Activated CD8-positive, alpha-beta memory T cell treated with anti-CD3 and anti-CD28 coated beads, Interleukin-2, amount 10 ng/mL, durations not matched to agents 7 days and 5 days (primary cell): ENCODE measurements at regions not wholly inside any gene's neighbourhood (a gene's known extent, or its start where the extent isn't known, plus 50 kb on each side); places are given as distances from the start of the nearest gene placed in this dataset.

Experiments used
- ATAC-seq: fragments of 150-1000 bp; cut with Tn5 transposase; one replicate; pipeline ENCODE4 v1.10.0; 2021; ENCODE audit warnings: moderate library complexity
- CTCF ChIA-PET: fragments of 350-600 bp; sonication (Branson Sonifier 250); formaldehyde crosslinking; loops from one replicate; lab custom pipeline; 2021; ENCODE audit warnings: antibody characterized with exemption; lab: Charles Lee
- DNase-seq: peaks from one replicate; pipeline ENCODE4 v3.0.0-alpha.2; 2020
- H3K27ac Mint-ChIP-seq: one replicate; pipeline ENCODE4 v1.8.0; 2021; ENCODE audit warnings: mild to moderate bottlenecking, mixed read lengths
- H3K27me3 Mint-ChIP-seq: one replicate; pipeline ENCODE4 v1.8.0; 2021; ENCODE audit warnings: mixed read lengths
- H3K36me3 Mint-ChIP-seq: one replicate; pipeline ENCODE4 v1.8.0; 2021; ENCODE audit warnings: mild to moderate bottlenecking, mixed read lengths
- H3K4me1 Mint-ChIP-seq: one replicate; pipeline ENCODE4 v1.8.0; 2021; ENCODE audit warnings: mixed read lengths
- H3K4me3 Mint-ChIP-seq: one replicate; pipeline ENCODE4 v1.8.0; 2021; ENCODE audit warnings: mild to moderate bottlenecking, moderate library complexity, mixed read lengths
- H3K9me3 Mint-ChIP-seq: one replicate; pipeline ENCODE4 v1.8.0; 2022; ENCODE audit warnings: low read depth, mixed read lengths

GRCh38 chr16:79316004-79316458 lies 284.5 kb downstream of the MAF start:
- peaks cover 5% of the 10 kb centered on the region for H3K27me3 Mint-ChIP-seq
- DNase-seq (peak; percentile 76), ATAC-seq (peak; percentile 76)
- H3K4me3 Mint-ChIP-seq, result no peak overlapping the region
- CTCF ChIA-PET, result no interaction called here
- H3K36me3 Mint-ChIP-seq, result no peaks in the 10 kb centered on the region
- no peaks in the 10 kb centered on the region for H3K9me3 Mint-ChIP-seq
- peak overlapping the region; percentile 22 for H3K27ac Mint-ChIP-seq
- H3K4me1 Mint-ChIP-seq, result peaks cover 24% of the 10 kb centered on the region

- ATAC-seq (no peak), DNase-seq (no peak)
- Mint-ChIP-seq H3K4me1 (peaks cover 21% of the 10 kb centered on the region), H3K4me3 (no peak overlapping the region), H3K27me3 (peaks cover 2% of the 10 kb centered on the region), H3K36me3 (no peaks in the 10 kb centered on the region), H3K27ac (no peak overlapping the region), H3K9me3 (no peaks in the 10 kb centered on the region)
- CTCF ChIA-PET, result no interaction called here
These were observed 288.0 kb downstream of the MAF start for GRCh38 chr16:79312502-79312901.

- no peak for DNase-seq
- peaks cover 2% of the 10 kb centered on the region for H3K27me3 Mint-ChIP-seq
- no peaks in the 10 kb centered on the region for H3K9me3 Mint-ChIP-seq
- H3K36me3 Mint-ChIP-seq, result no peaks in the 10 kb centered on the region
- CTCF ChIA-PET, result no interaction called here
- ATAC-seq, result no peak
- no peak overlapping the region for H3K27ac Mint-ChIP-seq
- peaks cover 7% of the 10 kb centered on the region for H3K4me1 Mint-ChIP-seq
- H3K4me3 Mint-ChIP-seq, result no peak overlapping the region
These were observed 289.8 kb downstream of the MAF start for GRCh38 chr16:79310710-79311109.

- no peak for DNase-seq
- Mint-ChIP-seq H3K9me3 (no peaks in the 10 kb centered on the region), H3K4me3 (no peak overlapping the region), H3K27ac (no peak overlapping the region), H3K4me1 (peaks cover 2% of the 10 kb centered on the region), H3K36me3 (no peaks in the 10 kb centered on the region), H3K27me3 (peaks cover 6% of the 10 kb centered on the region)
- no peak for ATAC-seq
- CTCF ChIA-PET, result no interaction called here
These were observed 290.9 kb downstream of the MAF start for GRCh38 chr16:79309606-79310005.

GRCh38 chr16:79307214-79307613 lies 293.3 kb downstream of the MAF start:
- Mint-ChIP-seq H3K4me3 (no peak overlapping the region), H3K9me3 (no peaks in the 10 kb centered on the region), H3K4me1 (peaks cover 2% of the 10 kb centered on the region), H3K27me3 (peaks cover 11% of the 10 kb centered on the region), H3K27ac (no peak overlapping the region), H3K36me3 (no peaks in the 10 kb centered on the region)
- DNase-seq (no peak), ATAC-seq (no peak)
- CTCF ChIA-PET, result no interaction called here

- Mint-ChIP-seq H3K9me3 (no peaks in the 10 kb centered on the region), H3K4me1 (peaks cover 2% of the 10 kb centered on the region), H3K4me3 (no peak overlapping the region), H3K36me3 (no peaks in the 10 kb centered on the region), H3K27ac (no peak overlapping the region), H3K27me3 (peaks cover 11% of the 10 kb centered on the region)
- DNase-seq (no peak), ATAC-seq (no peak)
- CTCF ChIA-PET, result no interaction called here
These were observed 295.5 kb downstream of the MAF start for GRCh38 chr16:79305074-79305473.

- no peaks in the 10 kb centered on the region for H3K4me1 Mint-ChIP-seq
- H3K27me3 Mint-ChIP-seq, result peaks cover 11% of the 10 kb centered on the region
- ATAC-seq, result no peak
These were observed 296.6 kb downstream of the MAF start for GRCh38 chr16:79303959-79304387.

GRCh38 chr16:79303206-79303605 lies 297.3 kb downstream of the MAF start:
- Mint-ChIP-seq H3K36me3 (no peaks in the 10 kb centered on the region), H3K4me3 (no peak overlapping the region), H3K9me3 (no peaks in the 10 kb centered on the region), H3K27me3 (peaks cover 11% of the 10 kb centered on the region), H3K27ac (no peak overlapping the region), H3K4me1 (no peaks in the 10 kb centered on the region)
- DNase-seq (no peak), ATAC-seq (no peak)
- CTCF ChIA-PET, result no interaction called here

More at GRCh38 chr16:79303959-79304387, 296.6 kb downstream of the MAF start:
- H3K36me3 Mint-ChIP-seq, result no peaks in the 10 kb centered on the region
- no peak overlapping the region for H3K27ac Mint-ChIP-seq
- no peak overlapping the region for H3K4me3 Mint-ChIP-seq
- H3K9me3 Mint-ChIP-seq, result no peaks in the 10 kb centered on the region
- DNase-seq, result no peak
- CTCF ChIA-PET, result no interaction called here

- CTCF ChIA-PET, result no interaction called here
- Mint-ChIP-seq H3K4me3 (no peak overlapping the region), H3K9me3 (no peaks in the 10 kb centered on the region), H3K4me1 (no peaks in the 10 kb centered on the region), H3K27me3 (peaks cover 11% of the 10 kb centered on the region), H3K36me3 (no peaks in the 10 kb centered on the region), H3K27ac (no peak overlapping the region)
- ATAC-seq, result no peak
- no peak for DNase-seq
These were observed 297.8 kb downstream of the MAF start for GRCh38 chr16:79302731-79303130.

- Mint-ChIP-seq H3K9me3 (no peaks in the 10 kb centered on the region), H3K27ac (no peak overlapping the region), H3K4me3 (no peak overlapping the region), H3K27me3 (peaks cover 11% of the 10 kb centered on the region), H3K36me3 (no peaks in the 10 kb centered on the region), H3K4me1 (peaks cover 4% of the 10 kb centered on the region)
- DNase-seq (no peak), ATAC-seq (no peak)
- CTCF ChIA-PET, result no interaction called here
These were observed 299.5 kb downstream of the MAF start for GRCh38 chr16:79301051-79301450.

- DNase-seq (no peak), ATAC-seq (no peak)
- Mint-ChIP-seq H3K9me3 (no peaks in the 10 kb centered on the region), H3K27me3 (peaks cover 6% of the 10 kb centered on the region), H3K4me1 (peaks cover 4% of the 10 kb centered on the region), H3K27ac (no peak overlapping the region), H3K36me3 (no peaks in the 10 kb centered on the region), H3K4me3 (no peak overlapping the region)
- CTCF ChIA-PET, result interaction anchor here (0.6 kb wide), 1 partner anchor 30 kb away, joined by 3 read pairs; no protein-coding TSS in a partner anchor
These were observed 301.4 kb downstream of the MAF start for GRCh38 chr16:79298894-79299799.

GRCh38 chr16:79298476-79298875 lies 302.1 kb downstream of the MAF start:
- DNase-seq (no peak), ATAC-seq (no peak)
- Mint-ChIP-seq H3K4me3 (no peak overlapping the region), H3K36me3 (no peaks in the 10 kb centered on the region), H3K9me3 (no peaks in the 10 kb centered on the region), H3K4me1 (peaks cover 4% of the 10 kb centered on the region), H3K27ac (no peak overlapping the region), H3K27me3 (peaks cover 4% of the 10 kb centered on the region)
- CTCF ChIA-PET, result interaction anchor here (0.6 kb wide), 1 partner anchor 29 kb away, joined by 3 read pairs; no protein-coding TSS in a partner anchor

GRCh38 chr16:79297805-79298204 lies 302.7 kb downstream of the MAF start:
- no peaks in the 10 kb centered on the region for H3K9me3 Mint-ChIP-seq
- no peak for DNase-seq
- CTCF ChIA-PET, result no interaction called here
- H3K27me3 Mint-ChIP-seq, result peaks cover 2% of the 10 kb centered on the region
- no peak overlapping the region for H3K27ac Mint-ChIP-seq
- no peaks in the 10 kb centered on the region for H3K36me3 Mint-ChIP-seq
- H3K4me3 Mint-ChIP-seq, result no peak overlapping the region
- ATAC-seq, result no peak
- peaks cover 4% of the 10 kb centered on the region for H3K4me1 Mint-ChIP-seq

GRCh38 chr16:79297296-79297695 lies 303.2 kb downstream of the MAF start:
- no peaks in the 10 kb centered on the region for H3K9me3 Mint-ChIP-seq
- no peak for ATAC-seq
- CTCF ChIA-PET, result no interaction called here

More at GRCh38 chr16:79297296-79297695, 303.2 kb downstream of the MAF start:
- Mint-ChIP-seq H3K36me3 (no peaks in the 10 kb centered on the region), H3K4me1 (peaks cover 4% of the 10 kb centered on the region), H3K27me3 (peaks cover under 1% of the 10 kb centered on the region), H3K27ac (no peak overlapping the region), H3K4me3 (no peak overlapping the region)
- no peak for DNase-seq
